ENCODE measurements at regions not wholly inside any gene's neighbourhood (a gene's known extent, or its start where the extent isn't known, plus 50 kb on each side); places are given as distances from the start of the nearest gene placed in this dataset.
A peak's percentile ranks its signal among the peaks of the same experiment; 100 is the strongest.

DNA sequence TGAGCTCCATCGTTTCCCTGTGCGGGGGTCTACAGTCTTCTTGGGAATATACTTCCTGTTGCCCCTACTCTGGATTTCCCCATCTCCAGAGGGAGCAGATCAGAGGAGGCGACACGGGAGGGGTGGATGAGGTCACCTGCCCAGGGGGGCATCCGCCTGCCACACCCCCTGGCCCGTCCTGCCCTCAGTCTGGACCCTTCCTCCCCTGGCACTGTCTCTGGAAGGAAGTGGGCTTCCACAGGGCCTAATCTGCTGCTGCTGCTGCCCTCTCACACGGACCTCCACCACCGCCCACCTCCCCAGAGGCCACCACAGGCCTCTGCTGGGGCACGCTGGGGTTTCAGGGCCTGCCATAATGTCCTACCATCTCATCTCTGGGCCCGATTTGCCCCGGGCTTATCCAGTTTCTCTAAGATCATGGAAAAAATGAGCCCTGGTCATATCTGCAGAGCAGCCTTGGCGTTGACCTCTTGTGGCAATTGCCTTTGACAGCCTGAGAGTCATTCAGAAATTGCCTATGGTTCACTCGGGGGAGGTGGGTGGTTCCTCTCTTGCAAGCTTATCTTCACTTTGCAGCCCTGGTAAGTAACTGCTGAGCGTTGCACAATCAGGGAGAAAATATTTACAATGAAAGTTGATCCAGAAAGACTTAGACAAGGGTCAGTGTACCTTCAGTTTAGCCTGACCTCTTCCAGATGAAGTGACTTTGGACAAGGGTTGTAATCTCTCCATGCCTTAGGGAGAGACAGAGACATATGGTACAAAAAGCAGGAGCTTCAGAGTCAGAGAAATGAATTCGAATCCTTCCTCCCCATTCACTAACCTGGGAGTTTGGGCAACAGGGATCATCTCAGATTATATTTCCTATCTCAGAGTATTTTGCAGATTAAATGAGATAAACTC, 252.4 kb downstream of the TOMM20 start (continued):
- TF ChIP-seq FUBP1 (CRISPR knock-in tag; IDR thresholded peaks at IDR 0.05; ENCODE audit: borderline replicate concordance) (no peak), RBM22 (optimal IDR thresholded peaks at IDR 0.05; ENCODE audit: low read length) (no peak), ZKSCAN8 (CRISPR knock-in tag; IDR thresholded peaks at IDR 0.05; ENCODE audit: borderline replicate concordance) (peak; percentile 87; the same call in 1 of the 2 replicates), ZNF839 (CRISPR knock-in tag; IDR thresholded peaks at IDR 0.05; ENCODE audit: borderline replicate concordance) (no peak), ZNF567 (CRISPR knock-in tag; IDR thresholded peaks at IDR 0.05; ENCODE audit: borderline replicate concordance) (no peak; the same call in 1 of the 2 replicates), PHF20 (CRISPR knock-in tag; IDR thresholded peaks at IDR 0.05) (peak; percentile 9; the same call in 1 of the 2 replicates), HDAC1 (CRISPR knock-in tag; IDR thresholded peaks at IDR 0.05) (peak; percentile 87), CREB1 (IDR thresholded peaks at IDR 0.05) (no peak), CREB1 (CRISPR knock-in tag; IDR thresholded peaks at IDR 0.05) (peak; percentile 48), ATM (IDR thresholded peaks at IDR 0.05; ENCODE audit: borderline replicate concordance) (no peak), ZBTB21 (CRISPR knock-in tag; IDR thresholded peaks at IDR 0.05) (no peak)
- TF ChIP-seq, protein P1, sequence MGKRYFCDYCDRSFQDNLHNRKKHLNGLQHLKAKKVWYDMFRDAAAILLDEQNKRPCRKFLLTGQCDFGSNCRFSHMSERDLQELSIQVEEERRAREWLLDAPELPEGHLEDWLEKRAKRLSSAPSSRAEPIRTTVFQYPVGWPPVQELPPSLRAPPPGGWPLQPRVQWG (CRISPR knock-in tag; IDR thresholded peaks at IDR 0.05; ENCODE audit: borderline replicate concordance, low read depth), result no peak
- TF ChIP-seq, protein P2, sequence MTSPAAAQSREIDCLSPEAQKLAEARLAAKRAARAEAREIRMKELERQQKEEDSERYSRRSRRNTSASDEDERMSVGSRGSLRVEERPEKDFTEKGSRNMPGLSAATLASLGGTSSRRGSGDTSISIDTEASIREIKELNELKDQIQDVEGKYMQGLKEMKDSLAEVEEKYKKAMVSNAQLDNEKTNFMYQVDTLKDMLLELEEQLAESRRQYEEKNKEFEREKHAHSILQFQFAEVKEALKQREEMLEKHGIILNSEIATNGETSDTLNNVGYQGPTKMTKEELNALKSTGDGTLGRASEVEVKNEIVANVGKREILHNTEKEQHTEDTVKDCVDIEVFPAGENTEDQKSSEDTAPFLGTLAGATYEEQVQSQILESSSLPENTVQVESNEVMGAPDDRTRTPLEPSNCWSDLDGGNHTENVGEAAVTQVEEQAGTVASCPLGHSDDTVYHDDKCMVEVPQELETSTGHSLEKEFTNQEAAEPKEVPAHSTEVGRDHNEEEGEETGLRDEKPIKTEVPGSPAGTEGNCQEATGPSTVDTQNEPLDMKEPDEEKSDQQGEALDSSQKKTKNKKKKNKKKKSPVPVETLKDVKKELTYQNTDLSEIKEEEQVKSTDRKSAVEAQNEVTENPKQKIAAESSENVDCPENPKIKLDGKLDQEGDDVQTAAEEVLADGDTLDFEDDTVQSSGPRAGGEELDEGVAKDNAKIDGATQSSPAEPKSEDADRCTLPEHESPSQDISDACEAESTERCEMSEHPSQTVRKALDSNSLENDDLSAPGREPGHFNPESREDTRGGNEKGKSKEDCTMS (CRISPR knock-in tag; conservative IDR thresholded peaks at IDR 0.05), result no peak
- TF ChIP-seq, protein P3, sequence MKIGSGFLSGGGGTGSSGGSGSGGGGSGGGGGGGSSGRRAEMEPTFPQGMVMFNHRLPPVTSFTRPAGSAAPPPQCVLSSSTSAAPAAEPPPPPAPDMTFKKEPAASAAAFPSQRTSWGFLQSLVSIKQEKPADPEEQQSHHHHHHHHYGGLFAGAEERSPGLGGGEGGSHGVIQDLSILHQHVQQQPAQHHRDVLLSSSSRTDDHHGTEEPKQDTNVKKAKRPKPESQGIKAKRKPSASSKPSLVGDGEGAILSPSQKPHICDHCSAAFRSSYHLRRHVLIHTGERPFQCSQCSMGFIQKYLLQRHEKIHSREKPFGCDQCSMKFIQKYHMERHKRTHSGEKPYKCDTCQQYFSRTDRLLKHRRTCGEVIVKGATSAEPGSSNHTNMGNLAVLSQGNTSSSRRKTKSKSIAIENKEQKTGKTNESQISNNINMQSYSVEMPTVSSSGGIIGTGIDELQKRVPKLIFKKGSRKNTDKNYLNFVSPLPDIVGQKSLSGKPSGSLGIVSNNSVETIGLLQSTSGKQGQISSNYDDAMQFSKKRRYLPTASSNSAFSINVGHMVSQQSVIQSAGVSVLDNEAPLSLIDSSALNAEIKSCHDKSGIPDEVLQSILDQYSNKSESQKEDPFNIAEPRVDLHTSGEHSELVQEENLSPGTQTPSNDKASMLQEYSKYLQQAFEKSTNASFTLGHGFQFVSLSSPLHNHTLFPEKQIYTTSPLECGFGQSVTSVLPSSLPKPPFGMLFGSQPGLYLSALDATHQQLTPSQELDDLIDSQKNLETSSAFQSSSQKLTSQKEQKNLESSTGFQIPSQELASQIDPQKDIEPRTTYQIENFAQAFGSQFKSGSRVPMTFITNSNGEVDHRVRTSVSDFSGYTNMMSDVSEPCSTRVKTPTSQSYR (CRISPR knock-in tag; IDR thresholded peaks at IDR 0.05; ENCODE audit: borderline replicate concordance), result peak; percentile 74; the same call in 1 of the 2 replicates
- TF ChIP-seq, protein P4, sequence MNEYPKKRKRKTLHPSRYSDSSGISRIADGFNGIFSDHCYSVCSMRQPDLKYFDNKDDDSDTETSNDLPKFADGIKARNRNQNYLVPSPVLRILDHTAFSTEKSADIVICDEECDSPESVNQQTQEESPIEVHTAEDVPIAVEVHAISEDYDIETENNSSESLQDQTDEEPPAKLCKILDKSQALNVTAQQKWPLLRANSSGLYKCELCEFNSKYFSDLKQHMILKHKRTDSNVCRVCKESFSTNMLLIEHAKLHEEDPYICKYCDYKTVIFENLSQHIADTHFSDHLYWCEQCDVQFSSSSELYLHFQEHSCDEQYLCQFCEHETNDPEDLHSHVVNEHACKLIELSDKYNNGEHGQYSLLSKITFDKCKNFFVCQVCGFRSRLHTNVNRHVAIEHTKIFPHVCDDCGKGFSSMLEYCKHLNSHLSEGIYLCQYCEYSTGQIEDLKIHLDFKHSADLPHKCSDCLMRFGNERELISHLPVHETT (CRISPR knock-in tag; conservative IDR thresholded peaks at IDR 0.05), result no peak; the same call in 1 of the 2 replicates
